Stimulated activated CD8-positive, alpha-beta memory T cell treated with anti-CD3 and anti-CD28 coated beads, Interleukin-2, amount 100 ng/mL, for 48 hours (primary cell): ENCODE measurements at regions not wholly inside any gene's neighbourhood (a gene's known extent, or its start where the extent isn't known, plus 50 kb on each side); places are given as distances from the start of the nearest gene placed in this dataset.

Experiments used
- DNase-seq, 2 donors: peaks; one replicate each; pipeline ENCODE4 v3.0.0-alpha.2; 2020; ENCODE audit warnings: low read depth in 2 of 2

- no peak for DNase-seq
Measured at GRCh38 chr21:38984982-38985567, 179.3 kb downstream of the ETS2 start.

DNA sequence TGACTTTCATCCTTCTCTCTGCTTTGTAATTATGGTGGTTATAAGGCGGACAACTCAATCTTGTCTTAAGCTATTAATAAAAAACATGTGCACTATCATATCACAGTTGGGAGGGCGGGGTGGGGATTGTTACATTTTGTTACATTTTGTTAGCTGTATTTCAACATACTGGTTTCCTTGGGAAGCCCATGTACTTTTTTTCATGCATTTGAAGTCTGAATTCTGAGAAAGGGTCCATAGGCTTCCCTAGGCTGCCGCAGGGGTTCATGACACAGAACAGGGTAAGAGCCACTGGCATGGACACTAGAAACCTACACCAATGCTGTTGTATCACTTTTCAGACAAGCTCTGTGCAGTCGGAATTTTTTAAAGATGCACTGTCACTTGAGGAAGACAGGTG, 178.8 kb downstream of the ETS2 start:
- no peak for DNase-seq

DNA sequence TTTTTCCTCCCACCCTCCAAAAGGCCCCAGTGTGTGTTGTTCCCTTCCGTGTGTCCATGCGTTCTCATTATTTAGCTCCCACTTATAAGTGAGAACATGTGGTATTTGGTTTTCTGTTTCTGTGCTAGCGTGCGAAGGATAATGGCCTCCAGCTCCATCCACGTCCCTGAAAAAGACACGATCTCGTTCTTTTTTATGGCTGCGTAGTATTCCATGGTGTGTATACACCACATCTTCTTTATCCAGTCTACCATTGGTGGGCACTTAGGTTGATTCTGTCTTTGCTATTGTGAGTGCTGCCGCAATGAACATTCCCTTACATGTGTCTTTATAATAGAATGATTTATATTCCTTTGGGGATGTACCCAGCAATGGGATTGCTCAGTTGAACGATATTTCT, 177.8 kb downstream of the ETS2 start:
- no peak for DNase-seq

GRCh38 chr21:38982804-38983203, 177.1 kb downstream of the ETS2 start:
- no peak for DNase-seq

- no peak for DNase-seq
Measured at GRCh38 chr21:38982096-38982495, 176.4 kb downstream of the ETS2 start.

- no peak for DNase-seq
Measured at GRCh38 chr21:38980416-38981313, 174.9 kb downstream of the ETS2 start.

GRCh38 chr21:38979271-38980121, 173.8 kb downstream of the ETS2 start:
- no peak for DNase-seq

GRCh38 chr21:38976900-38977299, 171.2 kb downstream of the ETS2 start:
- DNase-seq: no peak

DNA sequence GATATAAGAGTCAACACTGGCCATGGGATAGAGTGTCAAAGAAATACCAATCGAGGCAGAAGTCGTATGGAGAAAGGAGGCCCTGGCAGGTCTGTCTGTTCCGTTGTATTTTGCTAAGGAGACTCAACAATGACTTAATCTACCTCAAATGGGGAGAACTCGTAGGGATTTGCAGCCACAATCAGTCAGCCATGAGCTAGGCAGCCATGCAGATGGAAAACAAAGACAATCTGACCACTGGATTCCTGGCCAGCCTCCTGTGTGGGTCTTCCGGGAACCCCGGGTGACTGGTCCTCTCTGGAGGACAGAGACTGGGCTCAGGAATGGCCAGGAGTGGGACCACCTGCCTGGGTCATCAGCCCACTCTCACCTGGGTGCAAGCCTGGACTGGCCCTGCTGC, 167.8 kb downstream of the ETS2 start:
- no peak for DNase-seq

DNA sequence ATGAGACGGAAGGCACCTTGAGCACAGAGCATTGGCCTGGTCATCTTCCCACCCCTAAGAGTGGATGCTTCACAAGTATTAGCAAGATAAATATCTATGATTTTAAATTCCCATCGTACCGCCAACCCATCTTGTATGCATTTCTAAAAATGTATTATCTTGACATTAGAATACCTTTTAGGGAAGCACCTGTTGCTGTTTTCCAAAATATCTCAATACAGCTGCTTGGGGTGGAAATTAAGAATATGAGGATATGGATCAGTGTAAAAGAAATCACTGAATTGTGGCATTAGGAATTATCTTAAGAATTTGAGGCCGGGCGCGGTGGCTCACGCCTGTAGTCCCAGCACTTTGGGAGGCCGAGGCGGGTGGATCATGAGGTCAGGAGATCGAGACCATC, 166.3 kb downstream of the ETS2 start:
- DNase-seq: no peak

- no peak for DNase-seq
Measured at GRCh38 chr21:38970765-38971164, 165.0 kb downstream of the ETS2 start.

- DNase-seq: no peak
Measured at GRCh38 chr21:38968887-38969543, 163.3 kb downstream of the ETS2 start.

- DNase-seq: no peak
Measured at GRCh38 chr21:38965910-38966504, 160.3 kb downstream of the ETS2 start.

DNA sequence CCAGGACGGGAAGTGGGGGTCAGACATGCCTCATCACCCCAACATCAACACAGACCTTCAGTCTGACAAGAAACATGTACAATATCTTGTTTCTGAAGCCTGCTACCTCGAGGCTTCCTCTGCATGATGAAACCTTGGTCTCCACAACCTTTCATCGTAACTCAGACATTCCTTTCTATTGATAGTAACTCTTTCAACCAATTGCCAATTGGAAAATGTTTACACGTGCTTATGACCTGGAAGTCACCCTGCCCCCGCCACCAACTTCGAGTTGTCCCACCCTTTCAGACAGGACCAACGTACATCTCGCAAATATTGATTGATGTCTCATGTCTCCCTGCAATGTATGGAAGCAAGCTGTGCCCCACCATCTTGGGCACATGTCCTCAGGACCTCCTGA, 159.5 kb downstream of the ETS2 start:
- no peak for DNase-seq

- DNase-seq: no peak
Measured at GRCh38 chr21:38963006-38963405, 157.3 kb downstream of the ETS2 start.

- DNase-seq: no peak
Measured at GRCh38 chr21:38960251-38960650, 154.5 kb downstream of the ETS2 start.

GRCh38 chr21:38959692-38960061, 153.9 kb downstream of the ETS2 start:
- DNase-seq: no peak

DNA sequence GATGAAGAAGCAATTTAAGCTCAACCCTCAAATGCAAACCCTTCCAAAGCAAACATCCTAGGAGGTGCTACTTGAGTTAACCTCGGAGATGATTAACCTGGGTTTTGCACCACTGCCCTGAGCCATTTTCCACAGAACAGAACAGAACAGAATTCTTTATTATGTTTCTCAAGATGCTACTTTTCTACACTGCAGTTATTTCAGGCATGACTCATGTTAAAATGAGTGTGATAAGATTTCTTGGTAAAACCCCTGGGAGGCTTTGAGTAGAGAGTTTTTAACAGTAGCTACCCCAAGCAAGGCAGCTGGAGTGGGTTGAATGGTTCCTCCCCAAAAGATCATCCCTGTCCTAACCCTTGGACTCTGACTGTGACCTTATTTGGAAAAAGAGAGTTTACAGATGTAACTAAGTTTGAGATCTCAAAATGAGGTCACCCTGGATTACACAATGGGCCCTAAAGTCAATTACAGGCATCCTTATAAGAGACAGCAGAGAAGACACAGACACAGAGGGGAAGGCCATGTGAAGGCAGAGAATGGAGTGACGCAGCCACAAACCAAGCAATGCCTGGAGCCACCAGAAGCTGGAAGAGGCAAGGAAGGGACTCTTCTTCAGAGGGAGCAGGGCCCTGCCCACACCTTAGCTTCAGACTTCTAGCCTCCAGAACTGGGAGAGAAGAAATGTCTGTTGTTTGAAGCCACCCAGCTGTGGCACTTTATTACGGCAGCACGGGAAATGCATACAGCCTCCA, 153.4 kb downstream of the ETS2 start:
- no peak for DNase-seq

GRCh38 chr21:38958323-38958705, 152.6 kb downstream of the ETS2 start:
- no peak for DNase-seq

DNA sequence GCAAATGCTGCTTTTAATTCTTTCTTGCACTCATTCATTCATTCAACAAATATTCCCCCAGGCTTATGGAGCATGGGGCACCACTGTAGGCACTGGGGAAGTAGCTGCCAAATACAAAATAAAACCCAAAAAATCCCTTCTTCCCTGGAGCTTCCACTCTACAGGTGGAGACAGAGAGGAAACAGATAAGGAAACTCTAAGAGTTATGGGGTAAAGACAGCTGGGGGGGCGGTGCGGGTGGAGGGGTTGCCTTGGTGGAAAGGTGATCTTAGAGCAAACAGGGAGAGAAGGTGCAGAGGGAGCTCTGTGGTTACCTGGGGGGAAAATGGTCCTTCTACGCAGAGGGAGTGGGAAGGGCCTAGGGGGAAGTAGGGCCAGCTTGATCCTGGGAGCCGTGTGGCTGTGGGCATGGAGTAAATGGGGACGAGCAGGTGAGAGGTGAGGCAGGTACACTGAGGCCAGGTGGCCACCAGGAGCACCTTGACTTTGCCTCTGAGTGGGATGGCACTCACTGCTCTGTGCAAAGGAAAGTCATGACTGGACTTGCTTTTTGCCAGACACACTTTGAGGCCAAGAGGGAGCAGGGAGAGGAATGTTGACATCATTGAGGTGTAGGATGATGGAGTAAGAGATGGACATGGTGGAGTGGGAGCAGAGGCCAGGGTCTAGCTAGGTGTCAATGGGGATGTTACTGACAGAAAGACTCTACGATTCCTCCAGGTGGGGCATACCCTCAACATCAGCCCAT, 152.0 kb downstream of the ETS2 start:
- DNase-seq: no peak
